ENCODE measurements at regions not wholly inside any gene's neighbourhood (a gene's known extent, or its start where the extent isn't known, plus 50 kb on each side); places are given as distances from the start of the nearest gene placed in this dataset.
"Not testable (repeated sequence)": the region's sequence is repeated elsewhere in the genome, so short reads cannot be mapped to it uniquely, and the experiment has no call there.

DNA sequence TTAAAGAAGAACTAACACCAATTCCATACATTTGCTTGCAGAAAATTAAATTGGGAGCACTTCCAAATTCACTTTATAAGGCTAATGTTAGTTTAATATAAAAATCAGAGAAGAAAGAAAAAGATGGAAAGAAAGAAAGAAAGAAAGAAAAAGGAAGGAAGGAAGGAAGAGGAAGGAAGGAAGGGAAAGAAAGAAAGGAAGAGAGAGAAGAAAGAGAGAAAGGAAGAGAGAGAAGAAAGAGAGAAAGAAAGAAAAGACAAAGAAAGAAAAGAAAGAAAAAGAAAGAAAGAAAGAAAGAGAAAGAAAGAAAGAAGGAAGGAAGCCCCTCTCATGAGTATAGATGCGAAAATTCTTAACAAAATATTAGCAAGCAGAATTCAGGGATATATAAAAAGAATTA lies 267.7 kb downstream of the RPAP3 start:
- H3K4me1 ChIP-seq (ENCODE audit: control insufficient read depth, insufficient read depth, low read length), result no peaks in the 10 kb centered on the region
- H3K9ac ChIP-seq (ENCODE audit: low read length in 2 of 2), result no peak overlapping the region
- no peak overlapping the region for H3K4me3 ChIP-seq (ENCODE audit: low read length in 2 of 2)
- H3K36me3 ChIP-seq (ENCODE audit: control insufficient read depth in 2 of 2, insufficient read depth in 2 of 2, low read length in 2 of 2), result no peaks in the 10 kb centered on the region
- no peak overlapping the region for H3K27ac ChIP-seq (ENCODE audit: low read length)
- peaks cover 2 to 3% of the 10 kb centered on the region in 2 donors for H3K9me3 ChIP-seq (ENCODE audit: control insufficient read depth in 2 of 2, low read length in 2 of 2)
- no peaks in the 10 kb centered on the region for H3K27me3 ChIP-seq (ENCODE audit: control insufficient read depth in 1 of 2, insufficient read depth in 2 of 2, low read length in 2 of 2)

- Histone ChIP-seq H3K27me3 (ENCODE audit: control insufficient read depth in 1 of 2, insufficient read depth in 2 of 2, low read length in 2 of 2) (no peaks in the 10 kb centered on the region), H3K36me3 (ENCODE audit: control insufficient read depth in 2 of 2, insufficient read depth in 2 of 2, low read length in 2 of 2) (no peaks in the 10 kb centered on the region), H3K9me3 (ENCODE audit: control insufficient read depth in 2 of 2, low read length in 2 of 2) (peaks cover 2 to 3% of the 10 kb centered on the region in 2 donors), H3K9ac (ENCODE audit: low read length in 2 of 2) (no peak overlapping the region), H3K4me3 (ENCODE audit: low read length in 2 of 2) (no peak overlapping the region), H3K4me1 (ENCODE audit: control insufficient read depth, insufficient read depth, low read length) (no peaks in the 10 kb centered on the region), H3K27ac (ENCODE audit: low read length) (no peak overlapping the region)
Measured at GRCh38 chr12:47437570-47437969, 268.3 kb downstream of the RPAP3 start.

DNA sequence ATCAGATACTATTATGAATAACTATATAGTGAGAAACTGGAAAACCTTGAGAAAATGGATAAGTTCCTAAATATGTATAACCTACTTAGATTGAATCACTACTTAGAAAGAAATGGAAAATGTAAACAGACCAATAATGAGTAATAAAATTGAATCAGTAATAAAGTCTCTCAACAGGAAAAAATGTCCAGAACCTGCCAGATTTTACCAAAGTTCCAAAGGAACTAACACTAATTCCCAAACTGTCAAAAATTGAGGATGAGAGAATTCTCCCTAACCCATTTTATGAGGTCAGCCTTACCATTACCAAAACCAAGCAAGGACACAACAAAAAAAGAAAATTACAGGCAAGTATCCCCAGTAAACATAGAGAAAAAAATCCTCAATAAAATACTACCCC lies 272.0 kb downstream of the RPAP3 start:
- Histone ChIP-seq H3K9ac (ENCODE audit: low read length in 2 of 2) (no peak overlapping the region), H3K27me3 (ENCODE audit: control insufficient read depth in 1 of 2, insufficient read depth in 2 of 2, low read length in 2 of 2) (no peaks in the 10 kb centered on the region), H3K4me3 (ENCODE audit: low read length in 2 of 2) (no peak overlapping the region), H3K36me3 (ENCODE audit: control insufficient read depth in 2 of 2, insufficient read depth in 2 of 2, low read length in 2 of 2) (no peaks in the 10 kb centered on the region), H3K4me1 (ENCODE audit: control insufficient read depth, insufficient read depth, low read length) (no peaks in the 10 kb centered on the region), H3K9me3 (ENCODE audit: control insufficient read depth in 2 of 2, low read length in 2 of 2) (peaks cover 2 to 3% of the 10 kb centered on the region in 2 donors), H3K27ac (ENCODE audit: low read length) (no peak overlapping the region)

GRCh38 chr12:47426678-47427309 lies 279.0 kb downstream of the RPAP3 start:
- H3K4me3 ChIP-seq (ENCODE audit: low read length in 2 of 2); H3K36me3 ChIP-seq (ENCODE audit: control insufficient read depth in 2 of 2, insufficient read depth in 2 of 2, low read length in 2 of 2); H3K4me1 ChIP-seq (ENCODE audit: control insufficient read depth, insufficient read depth, low read length); H3K9me3 ChIP-seq (ENCODE audit: control insufficient read depth in 2 of 2, low read length in 2 of 2); H3K27me3 ChIP-seq (ENCODE audit: control insufficient read depth in 1 of 2, insufficient read depth in 2 of 2, low read length in 2 of 2); H3K27ac ChIP-seq (ENCODE audit: low read length); H3K9ac ChIP-seq (ENCODE audit: low read length in 2 of 2): not testable (repeated sequence)

DNA sequence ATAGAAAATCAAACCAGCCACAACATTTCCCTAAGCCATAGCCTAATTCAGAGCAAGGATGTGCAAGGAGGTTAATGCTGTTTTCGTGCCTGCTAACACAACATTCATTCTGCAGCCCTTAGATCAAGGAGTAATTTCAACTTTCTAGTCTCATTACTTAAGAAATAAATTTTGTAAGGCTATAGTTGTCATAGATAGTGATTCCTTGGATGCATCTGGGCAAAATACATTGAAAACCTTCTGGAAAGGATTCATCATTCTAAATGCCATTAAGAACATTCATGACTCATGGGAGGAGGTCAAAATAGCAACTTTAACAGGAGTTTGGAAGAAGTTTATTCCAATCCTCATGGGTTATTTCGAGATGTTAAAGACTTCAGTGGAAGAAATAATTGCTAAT lies 283.2 kb downstream of the RPAP3 start:
- Histone ChIP-seq H3K9me3 (ENCODE audit: control insufficient read depth in 2 of 2, low read length in 2 of 2) (no peaks in the 10 kb centered on the region), H3K27ac (ENCODE audit: low read length) (no peak overlapping the region), H3K9ac (ENCODE audit: low read length in 2 of 2) (no peak overlapping the region), H3K4me3 (ENCODE audit: low read length in 2 of 2) (no peak overlapping the region), H3K4me1 (ENCODE audit: control insufficient read depth, insufficient read depth, low read length) (no peaks in the 10 kb centered on the region), H3K36me3 (ENCODE audit: control insufficient read depth in 2 of 2, insufficient read depth in 2 of 2, low read length in 2 of 2) (no peaks in the 10 kb centered on the region), H3K27me3 (ENCODE audit: control insufficient read depth in 1 of 2, insufficient read depth in 2 of 2, low read length in 2 of 2) (no peaks in the 10 kb centered on the region)

- no peak overlapping the region for H3K4me3 ChIP-seq (ENCODE audit: low read length in 2 of 2)
- H3K36me3 ChIP-seq (ENCODE audit: control insufficient read depth in 2 of 2, insufficient read depth in 2 of 2, low read length in 2 of 2), result no peaks in the 10 kb centered on the region
- no peaks in the 10 kb centered on the region for H3K4me1 ChIP-seq (ENCODE audit: control insufficient read depth, insufficient read depth, low read length)
- no peaks in the 10 kb centered on the region for H3K9me3 ChIP-seq (ENCODE audit: control insufficient read depth in 2 of 2, low read length in 2 of 2)
- H3K9ac ChIP-seq (ENCODE audit: low read length in 2 of 2), result no peak overlapping the region
- no peak overlapping the region for H3K27ac ChIP-seq (ENCODE audit: low read length)
- no peaks in the 10 kb centered on the region for H3K27me3 ChIP-seq (ENCODE audit: control insufficient read depth in 1 of 2, insufficient read depth in 2 of 2, low read length in 2 of 2)
Measured at GRCh38 chr12:47419497-47419896, 286.3 kb downstream of the RPAP3 start.

- no peaks in the 10 kb centered on the region for H3K27me3 ChIP-seq (ENCODE audit: control insufficient read depth in 1 of 2, insufficient read depth in 2 of 2, low read length in 2 of 2)
- no peaks in the 10 kb centered on the region for H3K9me3 ChIP-seq (ENCODE audit: control insufficient read depth in 2 of 2, low read length in 2 of 2)
- H3K27ac ChIP-seq (ENCODE audit: low read length), result no peak overlapping the region
- H3K36me3 ChIP-seq (ENCODE audit: control insufficient read depth in 2 of 2, insufficient read depth in 2 of 2, low read length in 2 of 2), result no peaks in the 10 kb centered on the region
- no peak overlapping the region for H3K4me3 ChIP-seq (ENCODE audit: low read length in 2 of 2)
- no peaks in the 10 kb centered on the region for H3K4me1 ChIP-seq (ENCODE audit: control insufficient read depth, insufficient read depth, low read length)
- no peak overlapping the region for H3K9ac ChIP-seq (ENCODE audit: low read length in 2 of 2)
Measured at GRCh38 chr12:47417955-47418354, 287.9 kb downstream of the RPAP3 start.

DNA sequence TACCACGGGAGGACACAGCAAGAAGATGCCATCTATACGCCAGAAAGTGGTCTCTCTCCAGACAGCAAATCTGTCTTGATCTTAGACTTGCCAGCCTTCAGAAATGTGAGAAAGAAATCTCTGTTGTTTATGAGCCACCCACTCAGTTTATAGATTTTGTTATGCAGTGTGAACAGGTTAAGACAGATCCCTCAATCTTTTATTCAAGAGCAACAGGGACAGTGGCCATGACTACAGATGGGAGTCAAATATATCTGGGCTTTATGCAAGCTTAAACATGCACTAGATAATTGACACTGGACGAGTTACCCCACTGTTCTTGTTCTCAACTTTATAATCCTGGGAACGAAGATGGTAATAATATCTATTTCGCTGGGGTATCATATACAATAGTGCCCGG lies 288.7 kb downstream of the RPAP3 start:
- H3K27ac ChIP-seq (ENCODE audit: low read length), result no peak overlapping the region
- no peaks in the 10 kb centered on the region for H3K36me3 ChIP-seq (ENCODE audit: control insufficient read depth in 2 of 2, insufficient read depth in 2 of 2, low read length in 2 of 2)
- no peak overlapping the region for H3K4me3 ChIP-seq (ENCODE audit: low read length in 2 of 2)
- H3K27me3 ChIP-seq (ENCODE audit: control insufficient read depth in 1 of 2, insufficient read depth in 2 of 2, low read length in 2 of 2), result no peaks in the 10 kb centered on the region
- H3K9ac ChIP-seq (ENCODE audit: low read length in 2 of 2), result no peak overlapping the region
- no peaks in the 10 kb centered on the region for H3K4me1 ChIP-seq (ENCODE audit: control insufficient read depth, insufficient read depth, low read length)
- no peaks in the 10 kb centered on the region for H3K9me3 ChIP-seq (ENCODE audit: control insufficient read depth in 2 of 2, low read length in 2 of 2)

DNA sequence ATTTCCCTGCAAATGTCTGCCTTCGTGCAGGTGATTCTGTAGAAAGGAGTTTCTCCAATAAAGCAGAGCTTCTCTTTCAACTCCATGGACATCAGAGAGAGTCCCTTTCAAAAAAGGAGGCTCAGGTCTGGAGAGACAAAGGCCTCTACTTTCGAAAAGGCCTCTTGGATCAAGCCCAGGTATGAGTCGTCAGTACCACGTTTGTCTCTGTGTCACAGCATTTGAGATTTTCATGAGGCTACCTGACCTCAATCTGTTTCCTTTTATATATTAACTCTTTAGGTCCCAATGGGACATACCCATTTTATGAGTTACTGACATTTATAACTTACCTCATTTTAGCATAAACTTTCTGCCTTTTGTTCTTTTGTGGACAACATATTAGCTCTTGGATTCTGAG lies 290.8 kb downstream of the RPAP3 start:
- Histone ChIP-seq H3K27ac (ENCODE audit: low read length) (no peak overlapping the region), H3K4me1 (ENCODE audit: control insufficient read depth, insufficient read depth, low read length) (no peaks in the 10 kb centered on the region)

DNA sequence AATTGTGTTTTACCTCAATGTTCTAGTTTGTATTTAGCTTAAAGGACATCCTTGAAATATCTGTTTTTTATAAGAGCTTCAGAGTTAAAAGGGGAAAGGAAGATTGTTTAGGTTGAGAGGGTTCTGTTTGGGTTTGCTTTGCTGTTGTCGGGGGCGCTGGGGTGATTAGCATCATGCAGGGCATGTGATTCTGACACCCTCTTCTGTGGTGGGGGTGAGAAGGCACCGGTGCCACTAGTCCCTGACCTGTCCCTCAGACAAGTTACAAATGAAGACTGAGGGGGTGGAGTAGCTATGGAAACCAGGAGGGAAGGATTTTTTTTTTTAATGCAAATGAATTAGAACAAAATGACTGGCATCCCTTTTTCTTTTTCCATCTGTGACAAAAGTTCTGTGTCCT lies 291.3 kb downstream of the RPAP3 start:
- H3K4me3 ChIP-seq (ENCODE audit: low read length in 2 of 2), result no peak overlapping the region
- H3K9me3 ChIP-seq (ENCODE audit: control insufficient read depth in 2 of 2, low read length in 2 of 2), result no peaks in the 10 kb centered on the region
- H3K27me3 ChIP-seq (ENCODE audit: control insufficient read depth in 1 of 2, insufficient read depth in 2 of 2, low read length in 2 of 2), result no peaks in the 10 kb centered on the region
- H3K4me1 ChIP-seq (ENCODE audit: control insufficient read depth, insufficient read depth, low read length), result no peaks in the 10 kb centered on the region
- H3K27ac ChIP-seq (ENCODE audit: low read length), result no peak overlapping the region
- no peaks in the 10 kb centered on the region for H3K36me3 ChIP-seq (ENCODE audit: control insufficient read depth in 2 of 2, insufficient read depth in 2 of 2, low read length in 2 of 2)
- no peak overlapping the region for H3K9ac ChIP-seq (ENCODE audit: low read length in 2 of 2)

More for the DNA sequence above, 290.8 kb downstream of the RPAP3 start:
- Histone ChIP-seq H3K36me3 (ENCODE audit: control insufficient read depth in 2 of 2, insufficient read depth in 2 of 2, low read length in 2 of 2) (no peaks in the 10 kb centered on the region), H3K9ac (ENCODE audit: low read length in 2 of 2) (no peak overlapping the region), H3K27me3 (ENCODE audit: control insufficient read depth in 1 of 2, insufficient read depth in 2 of 2, low read length in 2 of 2) (no peaks in the 10 kb centered on the region), H3K9me3 (ENCODE audit: control insufficient read depth in 2 of 2, low read length in 2 of 2) (no peaks in the 10 kb centered on the region), H3K4me3 (ENCODE audit: low read length in 2 of 2) (no peak overlapping the region)

- Histone ChIP-seq H3K4me3 (ENCODE audit: low read length in 2 of 2) (no peak overlapping the region), H3K27ac (ENCODE audit: low read length) (no peak overlapping the region), H3K9ac (ENCODE audit: low read length in 2 of 2) (no peak overlapping the region), H3K9me3 (ENCODE audit: control insufficient read depth in 2 of 2, low read length in 2 of 2) (no peaks in the 10 kb centered on the region), H3K27me3 (ENCODE audit: control insufficient read depth in 1 of 2, insufficient read depth in 2 of 2, low read length in 2 of 2) (no peaks in the 10 kb centered on the region), H3K4me1 (ENCODE audit: control insufficient read depth, insufficient read depth, low read length) (no peaks in the 10 kb centered on the region), H3K36me3 (ENCODE audit: control insufficient read depth in 2 of 2, insufficient read depth in 2 of 2, low read length in 2 of 2) (no peaks in the 10 kb centered on the region)
Measured at GRCh38 chr12:47413806-47414205, 292.0 kb downstream of the RPAP3 start.
